DOHH2 (cell line): ENCODE measurements at regions not wholly inside any gene's neighbourhood (a gene's known extent, or its start where the extent isn't known, plus 50 kb on each side); places are given as distances from the start of the nearest gene placed in this dataset.

ENCODE experiments used
- EZH2phosphoT487 ChIP-seq: fragments of 200-600 bp; sonication (generic); IDR thresholded peaks from 2 replicates; pipeline ENCODE4 v1.6.1; 2017; ENCODE audit warnings: borderline replicate concordance, mild to moderate bottlenecking, antibody characterized with exemption, low read length, moderate library complexity, mixed read lengths
- TF ChIP-seq, protein P1 (sequence below): fragments of 200-600 bp; sonication (generic); IDR thresholded peaks from one replicate; pipeline ENCODE4 v1.5.1; 2014; ENCODE audit warnings: antibody characterized with exemption, mild to moderate bottlenecking, low read depth, low read length; ENCODE audit not compliant: poor library complexity, severe bottlenecking

DNA sequence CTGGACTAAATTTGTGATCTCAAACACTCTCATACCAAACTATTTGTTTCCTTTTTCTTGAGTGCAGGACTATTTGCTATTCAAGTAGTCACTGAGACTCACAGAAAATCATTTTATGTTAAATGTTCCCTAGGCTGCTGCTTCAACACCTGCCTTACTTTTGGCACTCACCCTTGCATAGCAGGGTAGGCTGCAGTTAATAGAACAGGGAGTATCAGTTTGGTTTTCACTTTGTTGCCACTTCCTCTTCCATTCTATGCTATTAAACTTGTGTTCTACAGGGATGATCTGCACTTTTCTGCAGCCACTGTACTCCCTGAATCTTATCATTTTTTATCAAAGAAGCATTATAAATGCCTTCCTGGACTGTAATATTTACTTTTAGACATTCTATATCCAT, 148.7 kb upstream of the PRMT6 start:
- TF ChIP-seq, protein P1, sequence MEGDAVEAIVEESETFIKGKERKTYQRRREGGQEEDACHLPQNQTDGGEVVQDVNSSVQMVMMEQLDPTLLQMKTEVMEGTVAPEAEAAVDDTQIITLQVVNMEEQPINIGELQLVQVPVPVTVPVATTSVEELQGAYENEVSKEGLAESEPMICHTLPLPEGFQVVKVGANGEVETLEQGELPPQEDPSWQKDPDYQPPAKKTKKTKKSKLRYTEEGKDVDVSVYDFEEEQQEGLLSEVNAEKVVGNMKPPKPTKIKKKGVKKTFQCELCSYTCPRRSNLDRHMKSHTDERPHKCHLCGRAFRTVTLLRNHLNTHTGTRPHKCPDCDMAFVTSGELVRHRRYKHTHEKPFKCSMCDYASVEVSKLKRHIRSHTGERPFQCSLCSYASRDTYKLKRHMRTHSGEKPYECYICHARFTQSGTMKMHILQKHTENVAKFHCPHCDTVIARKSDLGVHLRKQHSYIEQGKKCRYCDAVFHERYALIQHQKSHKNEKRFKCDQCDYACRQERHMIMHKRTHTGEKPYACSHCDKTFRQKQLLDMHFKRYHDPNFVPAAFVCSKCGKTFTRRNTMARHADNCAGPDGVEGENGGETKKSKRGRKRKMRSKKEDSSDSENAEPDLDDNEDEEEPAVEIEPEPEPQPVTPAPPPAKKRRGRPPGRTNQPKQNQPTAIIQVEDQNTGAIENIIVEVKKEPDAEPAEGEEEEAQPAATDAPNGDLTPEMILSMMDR, result no peak
- no peak for TF ChIP-seq EZH2phosphoT487
